GM12878 (cell line): ENCODE measurements at regions not wholly inside any gene's neighbourhood (a gene's known extent, or its start where the extent isn't known, plus 50 kb on each side); places are given as distances from the start of the nearest gene placed in this dataset.

ENCODE experiments used
- ATAC-seq: fragments of 200-7000 bp; cut with Tn5 transposase; 3 replicates; pipeline ENCODE4 v1.9.1; 2020; ENCODE audit warnings: mild to moderate bottlenecking, moderate library complexity
- BruUV-seq: library from RNA; stranded (reverse); fragments of 400-500 nt; replicated peaks from 2 replicates; lab custom pipeline; 2021; lab: Mats Ljungman, UMichigan
- CTCF ChIA-PET: fragments of 300-600 bp; sonication (Branson Sonifier 250); formaldehyde crosslinking; extraction: SDS; loops from one replicate; lab custom pipeline; 2021; ENCODE audit warnings: inconsistent platforms; lab: Yijun Ruan, JAX
- POLR2A ChIA-PET: fragments of 350-600 bp; formaldehyde crosslinking; extraction: SDS; loops from one replicate; lab custom pipeline; 2021; ENCODE audit warnings: inconsistent platforms; lab: Charles Lee
- RAD21 ChIA-PET: fragments of 300-600 bp; sonication (Branson Sonifier 250); formaldehyde crosslinking; loops from one replicate; lab custom pipeline; 2023; ENCODE audit warnings: antibody characterized with exemption; ENCODE audit not compliant: unreplicated experiment; lab: Charles Lee
- SMC1A ChIA-PET: fragments of 300-600 bp; sonication (Branson Sonifier 250); formaldehyde crosslinking; loops from one replicate; lab custom pipeline; 2023; ENCODE audit not compliant: unreplicated experiment, uncharacterized antibody; lab: Charles Lee
- DNase-seq: peaks from one replicate; pipeline ENCODE4 v3.0.0-alpha.2; 2011; ENCODE audit warnings: low read depth, low spot score
- FAIRE-seq: peaks from 3 replicates; lab custom pipeline; 2011; peaks lifted over from hg19 to GRCh38; lab: Jason Lieb, UNC
- H2AFZ ChIP-seq: 2 replicates; pipeline ENCODE4 v1.6.0; 2011; ENCODE audit warnings: low read depth, low read length, control low read depth; ENCODE audit not compliant: control insufficient read depth
- H3K27ac ChIP-seq: 2 replicates; pipeline ENCODE4 v1.5.1; 2011; ENCODE audit warnings: control low read depth; ENCODE audit not compliant: control insufficient read depth, insufficient read depth
- H3K27me3 ChIP-seq, 2 experiments: replicated peaks in 1 of 2; 2 replicates each; pipeline versions ENCODE4 v1.6.0 to v1.6.1; 2011; ENCODE audit warnings: low read length in 1 of 2; ENCODE audit not compliant: control insufficient read depth in 2 of 2, insufficient read depth in 2 of 2
- H3K36me3 ChIP-seq, 2 experiments: 2 replicates each; pipeline ENCODE4 v1.5.1; 2011; ENCODE audit warnings: low read length in 1 of 2; ENCODE audit not compliant: control insufficient read depth in 2 of 2, insufficient read depth in 2 of 2
- H3K4me1 ChIP-seq: 2 replicates; pipeline ENCODE4 v1.6.1; 2011; ENCODE audit warnings: mild to moderate bottlenecking, low read length, moderate library complexity, mixed read lengths; ENCODE audit not compliant: control insufficient read depth, insufficient read depth
- H3K4me2 ChIP-seq: 2 replicates; pipeline ENCODE4 v1.6.0; 2011; ENCODE audit warnings: control low read depth; ENCODE audit not compliant: control insufficient read depth, insufficient read depth
- H3K4me3 ChIP-seq: fragments of 200-600 bp; sonication (generic); 2 replicates; pipeline ENCODE4 v1.5.1; 2016
- H3K79me2 ChIP-seq: 2 replicates; pipeline ENCODE4 v1.6.0; 2011; ENCODE audit warnings: low read length; ENCODE audit not compliant: control insufficient read depth, insufficient read depth
- H3K9ac ChIP-seq: 2 replicates; pipeline ENCODE4 v1.8.0; 2011; ENCODE audit warnings: low read length, control low read depth, mixed read lengths; ENCODE audit not compliant: control insufficient read depth, insufficient read depth
- H3K9me3 ChIP-seq: replicated peaks from 3 replicates; pipeline ENCODE4 v1.5.1; 2011; ENCODE audit warnings: mild to moderate bottlenecking, low read length; ENCODE audit not compliant: control insufficient read depth, insufficient read depth
- H4K20me1 ChIP-seq: 2 replicates; pipeline ENCODE4 v1.6.0; 2011; ENCODE audit not compliant: control insufficient read depth, insufficient read depth
- GATAD2B ChIP-seq: fragments of 450-650 bp; conservative IDR thresholded peaks from 2 replicates; pipeline ENCODE4 v1.6.1; 2017; ENCODE audit warnings: low read depth, mild to moderate bottlenecking, moderate library complexity
- MTA2 ChIP-seq: fragments of 450-650 bp; IDR thresholded peaks from 2 replicates; pipeline ENCODE4 v1.6.1; 2016; ENCODE audit warnings: low read depth, mild to moderate bottlenecking, moderate library complexity
- PML ChIP-seq: IDR thresholded peaks from 2 replicates; pipeline ENCODE4 v1.6.1; 2012; ENCODE audit warnings: low read length, inconsistent platforms
- SIN3A ChIP-seq: IDR thresholded peaks from 2 replicates; pipeline ENCODE4 v1.6.1; 2012; ENCODE audit warnings: low read depth, low read length, improper control_type of control experiment
- SIX5 ChIP-seq: IDR thresholded peaks from 2 replicates; pipeline ENCODE4 v1.6.1; 2011; ENCODE audit warnings: mild to moderate bottlenecking, low read depth, low read length, moderate library complexity; ENCODE audit not compliant: severe bottlenecking
- WGBS: methylation state at CpG from one replicate; pipeline ENCODE4 v1.1.6; 2016; ENCODE audit warnings: low lambda C conversion rate; ENCODE audit not compliant: insufficient replicate concordance, insufficient coverage; ENCODE audit errors: missing lambda C conversion rate; 5-methylcytosine and 5-hydroxymethylcytosine counted together
- in situ Hi-C: fragments of 300-500 bp; cut with MboI; formaldehyde crosslinking; loops from 9 replicates; pipeline ENCODE4 v1.14.3; 2018; ENCODE audit warnings: mixed read lengths
- intact Hi-C: fragments of 100-400 bp; cut with micrococcal nuclease; formaldehyde crosslinking; loops from one replicate; pipeline ENCODE4 v1.14.2; 2022; ENCODE audit not compliant: unreplicated experiment
- TF ChIP-seq, protein P1 (sequence below): fragments of 450-650 bp; IDR thresholded peaks from 2 replicates; pipeline ENCODE4 v1.6.1; 2016; ENCODE audit warnings: mild to moderate bottlenecking
- TF ChIP-seq, protein P2 (sequence below), 3 experiments: IDR thresholded peaks in 2 of 3; conservative IDR thresholded peaks in 1 of 3; 2 replicates each; pipeline ENCODE4 v1.5.1; 2011; ENCODE audit warnings: low read depth in 3 of 3, low read length in 3 of 3, mild to moderate bottlenecking in 3 of 3, control low read depth in 2 of 3, moderate library complexity in 2 of 3, inconsistent platforms in 1 of 3, mixed read lengths in 1 of 3; ENCODE audit not compliant: control insufficient read depth in 2 of 3, insufficient read depth in 1 of 3; ENCODE audit errors: extremely low read depth in 1 of 3

DNA sequence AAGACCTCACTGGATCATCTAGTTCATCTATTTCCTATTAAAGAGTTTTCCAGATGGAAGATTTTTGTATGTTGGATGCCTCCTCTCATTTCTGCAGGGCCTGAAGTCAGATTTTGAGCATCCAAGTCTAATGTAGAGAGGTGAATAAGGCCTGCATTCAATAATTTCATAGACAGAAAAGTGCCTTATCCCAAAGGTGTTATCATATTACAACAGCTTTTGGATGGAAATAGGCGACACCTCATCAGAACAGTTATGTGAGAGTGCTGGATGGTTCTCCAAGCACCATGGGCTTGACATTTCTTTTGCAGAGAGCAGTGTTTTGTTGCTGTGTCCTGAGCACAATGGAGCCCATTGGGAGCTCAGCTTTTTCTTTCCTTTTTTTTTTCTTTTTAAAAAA lies 162.4 kb upstream of the MEOX2 start:
- no peak for TF ChIP-seq MTA2
- TF ChIP-seq SIX5 = no peak
- TF ChIP-seq, protein P1, sequence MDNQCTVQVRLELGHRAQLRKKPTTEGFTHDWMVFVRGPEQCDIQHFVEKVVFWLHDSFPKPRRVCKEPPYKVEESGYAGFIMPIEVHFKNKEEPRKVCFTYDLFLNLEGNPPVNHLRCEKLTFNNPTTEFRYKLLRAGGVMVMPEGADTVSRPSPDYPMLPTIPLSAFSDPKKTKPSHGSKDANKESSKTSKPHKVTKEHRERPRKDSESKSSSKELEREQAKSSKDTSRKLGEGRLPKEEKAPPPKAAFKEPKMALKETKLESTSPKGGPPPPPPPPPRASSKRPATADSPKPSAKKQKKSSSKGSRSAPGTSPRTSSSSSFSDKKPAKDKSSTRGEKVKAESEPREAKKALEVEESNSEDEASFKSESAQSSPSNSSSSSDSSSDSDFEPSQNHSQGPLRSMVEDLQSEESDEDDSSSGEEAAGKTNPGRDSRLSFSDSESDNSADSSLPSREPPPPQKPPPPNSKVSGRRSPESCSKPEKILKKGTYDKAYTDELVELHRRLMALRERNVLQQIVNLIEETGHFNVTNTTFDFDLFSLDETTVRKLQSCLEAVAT = no peak
- TF ChIP-seq, protein P2, sequence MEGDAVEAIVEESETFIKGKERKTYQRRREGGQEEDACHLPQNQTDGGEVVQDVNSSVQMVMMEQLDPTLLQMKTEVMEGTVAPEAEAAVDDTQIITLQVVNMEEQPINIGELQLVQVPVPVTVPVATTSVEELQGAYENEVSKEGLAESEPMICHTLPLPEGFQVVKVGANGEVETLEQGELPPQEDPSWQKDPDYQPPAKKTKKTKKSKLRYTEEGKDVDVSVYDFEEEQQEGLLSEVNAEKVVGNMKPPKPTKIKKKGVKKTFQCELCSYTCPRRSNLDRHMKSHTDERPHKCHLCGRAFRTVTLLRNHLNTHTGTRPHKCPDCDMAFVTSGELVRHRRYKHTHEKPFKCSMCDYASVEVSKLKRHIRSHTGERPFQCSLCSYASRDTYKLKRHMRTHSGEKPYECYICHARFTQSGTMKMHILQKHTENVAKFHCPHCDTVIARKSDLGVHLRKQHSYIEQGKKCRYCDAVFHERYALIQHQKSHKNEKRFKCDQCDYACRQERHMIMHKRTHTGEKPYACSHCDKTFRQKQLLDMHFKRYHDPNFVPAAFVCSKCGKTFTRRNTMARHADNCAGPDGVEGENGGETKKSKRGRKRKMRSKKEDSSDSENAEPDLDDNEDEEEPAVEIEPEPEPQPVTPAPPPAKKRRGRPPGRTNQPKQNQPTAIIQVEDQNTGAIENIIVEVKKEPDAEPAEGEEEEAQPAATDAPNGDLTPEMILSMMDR (IDR thresholded peaks at IDR 0.05 in 2 of 3, conservative IDR thresholded peaks at IDR 0.05 in 1 of 3; ENCODE audit: control insufficient read depth in 2 of 3, extremely low read depth in 1 of 3, insufficient read depth in 1 of 3, low read depth in 3 of 3, low read length in 3 of 3) = no peak
- TF ChIP-seq PML = no peak
- no peak for TF ChIP-seq GATAD2B
- TF ChIP-seq SIN3A = no peak

More for the DNA sequence above, 162.4 kb upstream of the MEOX2 start:
- DNase-seq = no peak
- H3K9me3 ChIP-seq = no peaks in the 10 kb centered on the region
- CTCF ChIA-PET = no interaction called here
- in situ Hi-C loops = no loop called here
- H3K79me2 ChIP-seq = no peaks in the 10 kb centered on the region
- H3K27ac ChIP-seq = no peak overlapping the region
- no peaks in the 10 kb centered on the region for H3K27me3 ChIP-seq
- H3K4me3 ChIP-seq = no peak overlapping the region
- intact Hi-C loops = no loop called here
- H4K20me1 ChIP-seq = no peaks in the 10 kb centered on the region
- H3K4me1 ChIP-seq = no peaks in the 10 kb centered on the region
- H2AFZ ChIP-seq = no peak overlapping the region
- ATAC-seq = no peak
- no TSS peak for BruUV-seq
- no peaks in the 10 kb centered on the region for H3K36me3 ChIP-seq
- SMC1A ChIA-PET = interaction anchor here (0.9 kb wide), 1 partner anchor 580 kb away, joined by 4 read pairs; no protein-coding TSS in a partner anchor
- WGBS = 0% methylated on average over 1 of the region's 1 CpG
- no peak overlapping the region for H3K9ac ChIP-seq
- no peak for FAIRE-seq
- POLR2A ChIA-PET = no interaction called here
- RAD21 ChIA-PET = no interaction called here
- no peak overlapping the region for H3K4me2 ChIP-seq
